Glutamatergic neuron (in vitro differentiated cells): ENCODE measurements at regions not wholly inside any gene's neighbourhood (a gene's known extent, or its start where the extent isn't known, plus 50 kb on each side); places are given as distances from the start of the nearest gene placed in this dataset.

ENCODE experiments used
- DNase-seq: peaks from one replicate; pipeline ENCODE4 v3.0.0; 2022
- H3K27ac Mint-ChIP-seq: one replicate; pipeline ENCODE4 v1.8.0; 2020; ENCODE audit warnings: mild to moderate bottlenecking, mixed read lengths, inconsistent platforms; ENCODE audit not compliant: unreplicated experiment
- H3K27me3 Mint-ChIP-seq: one replicate; pipeline ENCODE4 v1.8.0; 2020; ENCODE audit warnings: mild to moderate bottlenecking, moderate library complexity, mixed read lengths, inconsistent platforms; ENCODE audit not compliant: unreplicated experiment
- H3K36me3 Mint-ChIP-seq: one replicate; pipeline ENCODE4 v1.8.0; 2020; ENCODE audit warnings: mild to moderate bottlenecking, mixed read lengths, inconsistent platforms; ENCODE audit not compliant: unreplicated experiment
- H3K4me1 Mint-ChIP-seq: one replicate; pipeline ENCODE4 v1.8.0; 2020; ENCODE audit warnings: mild to moderate bottlenecking, low read depth, mixed read lengths, inconsistent platforms; ENCODE audit not compliant: unreplicated experiment
- H3K4me3 Mint-ChIP-seq: one replicate; pipeline ENCODE4 v1.8.0; 2020; ENCODE audit warnings: mild to moderate bottlenecking, mixed read lengths, inconsistent platforms; ENCODE audit not compliant: unreplicated experiment
- H3K9me3 Mint-ChIP-seq: one replicate; pipeline ENCODE4 v1.8.0; 2020; ENCODE audit warnings: mild to moderate bottlenecking, moderate library complexity, mixed read lengths, inconsistent platforms; ENCODE audit not compliant: unreplicated experiment
- CTCF ChIP-seq: fragments of 200-600 bp; sonication (generic); IDR thresholded peaks from one replicate; pipeline ENCODE4 v1.5.0; 2021; ENCODE audit not compliant: partially characterized antibody, unreplicated experiment

- H3K36me3 Mint-ChIP-seq: no peaks in the 10 kb centered on the region
- H3K4me1 Mint-ChIP-seq: no peaks in the 10 kb centered on the region
- TF ChIP-seq CTCF: no peak
- no peak for DNase-seq
- no peak overlapping the region for H3K27ac Mint-ChIP-seq
- H3K4me3 Mint-ChIP-seq: no peak overlapping the region
- H3K9me3 Mint-ChIP-seq: no peaks in the 10 kb centered on the region
- peaks cover 3% of the 10 kb centered on the region for H3K27me3 Mint-ChIP-seq
Measured at GRCh38 chr12:103097496-103097895, 140.0 kb downstream of the ASCL1 start.

GRCh38 chr12:103100257-103100831, 142.9 kb downstream of the ASCL1 start:
- no peak for DNase-seq
- Mint-ChIP-seq H3K27ac (no peak overlapping the region), H3K4me1 (no peaks in the 10 kb centered on the region), H3K9me3 (no peaks in the 10 kb centered on the region), H3K36me3 (no peaks in the 10 kb centered on the region), H3K4me3 (no peak overlapping the region), H3K27me3 (peaks cover 3% of the 10 kb centered on the region)
- no peak for TF ChIP-seq CTCF

GRCh38 chr12:103102225-103102744, 144.8 kb downstream of the ASCL1 start:
- H3K9me3 Mint-ChIP-seq: no peaks in the 10 kb centered on the region
- H3K27me3 Mint-ChIP-seq: peaks cover 3% of the 10 kb centered on the region
- no peak overlapping the region for H3K4me3 Mint-ChIP-seq
- no peaks in the 10 kb centered on the region for H3K4me1 Mint-ChIP-seq
- no peak overlapping the region for H3K27ac Mint-ChIP-seq
- no peak for DNase-seq
- no peaks in the 10 kb centered on the region for H3K36me3 Mint-ChIP-seq
- TF ChIP-seq CTCF: no peak

GRCh38 chr12:103105971-103106597, 148.6 kb downstream of the ASCL1 start:
- DNase-seq: no peak
- no peak overlapping the region for H3K4me3 Mint-ChIP-seq
- no peak overlapping the region for H3K27ac Mint-ChIP-seq
- H3K27me3 Mint-ChIP-seq: no peaks in the 10 kb centered on the region
- no peaks in the 10 kb centered on the region for H3K9me3 Mint-ChIP-seq
- H3K36me3 Mint-ChIP-seq: no peaks in the 10 kb centered on the region
- H3K4me1 Mint-ChIP-seq: no peaks in the 10 kb centered on the region
- TF ChIP-seq CTCF: no peak

- H3K36me3 Mint-ChIP-seq: no peaks in the 10 kb centered on the region
- H3K27ac Mint-ChIP-seq: no peak overlapping the region
- H3K9me3 Mint-ChIP-seq: no peaks in the 10 kb centered on the region
- H3K27me3 Mint-ChIP-seq: no peaks in the 10 kb centered on the region
- no peak overlapping the region for H3K4me3 Mint-ChIP-seq
- DNase-seq: no peak
- TF ChIP-seq CTCF: no peak
- H3K4me1 Mint-ChIP-seq: no peaks in the 10 kb centered on the region
Measured at GRCh38 chr12:103109861-103110260, 152.4 kb downstream of the ASCL1 start.
